ENCODE measurements at regions not wholly inside any gene's neighbourhood (a gene's known extent, or its start where the extent isn't known, plus 50 kb on each side); places are given as distances from the start of the nearest gene placed in this dataset.

- POLR2A ChIA-PET = no interaction called here
- intact Hi-C loops (cut with micrococcal nuclease) = no loop called here
Measured at GRCh38 chr12:125436686-125437085, 371.5 kb downstream of the AACS start.

GRCh38 chr12:125440399-125440798 lies 375.2 kb downstream of the AACS start:
- no peak overlapping the region for H3K4me3 Mint-ChIP-seq
- ATAC-seq (ENCODE audit: low read depth) (no peak), DNase-seq (no peak)
- H3K4me1 Mint-ChIP-seq = no peaks in the 10 kb centered on the region
- Histone ChIP-seq H3K27ac (ENCODE audit: low read length in 2 of 2) (no peak overlapping the region), H3K4me3 (ENCODE audit: control extremely low read depth in 1 of 5, extremely low read depth in 1 of 5, insufficient read depth in 1 of 5, low read depth in 2 of 5, low read length in 4 of 5) (no peak overlapping the region), H3K36me3 (replicated peaks in 1 of 2; ENCODE audit: control extremely low read depth in 1 of 2, control insufficient read depth in 1 of 2, extremely low read depth in 1 of 2, insufficient read depth in 2 of 2, low read length in 1 of 2) (no peaks in the 10 kb centered on the region), H3K4me2 (replicated peaks; ENCODE audit: low read depth, low read length, poor library complexity, severe bottlenecking) (no peak overlapping the region), H3K27me3 (replicated peaks in 1 of 4; ENCODE audit: control extremely low read depth in 1 of 4, control insufficient read depth in 3 of 4, insufficient read depth in 4 of 4, low read length in 3 of 4) (peaks cover 0 to 2% (median 0%) of the 10 kb centered on the region in 4 experiments), H2AFZ (ENCODE audit: insufficient read depth, low read depth, low read length, poor library complexity, severe bottlenecking) (no peak overlapping the region), H4K20me1 (ENCODE audit: control insufficient read depth, insufficient read depth, low read length, poor library complexity, severe bottlenecking) (no peaks in the 10 kb centered on the region), H3K4me1 (ENCODE audit: control insufficient read depth in 2 of 2, insufficient read depth in 2 of 2, low read length in 2 of 2) (no peaks in the 10 kb centered on the region), H3K9ac (ENCODE audit: low read length) (no peak overlapping the region), H3K79me2 (ENCODE audit: control insufficient read depth, insufficient read depth, low read length) (no peaks in the 10 kb centered on the region), H3K9me3 (ENCODE audit: control extremely low read depth in 1 of 3, control insufficient read depth in 2 of 3, insufficient read depth in 1 of 3, low read length in 2 of 3) (peaks cover 0 to 4% (median 0%) of the 10 kb centered on the region in 3 donors)
- no peak for TF ChIP-seq CTCF (IDR thresholded peaks at IDR 0.05)
- TF ChIP-seq EZH2 (IDR thresholded peaks at IDR 0.05; ENCODE audit: borderline replicate concordance, insufficient read depth, low read depth, low read length, poor library complexity, severe bottlenecking) = no peak
- ChIA-PET POLR2A (no interaction called here), CTCF (no interaction called here)
- WGBS (ENCODE audit: insufficient coverage) = no CpG with 5 or more reads among the region's 3 CpGs
- no peaks in the 10 kb centered on the region for H3K9me3 Mint-ChIP-seq (ENCODE audit: insufficient read depth)
- H3K27ac Mint-ChIP-seq = no peak overlapping the region
- intact Hi-C loops (cut with micrococcal nuclease) = no loop called here
- no peaks in the 10 kb centered on the region for H3K27me3 Mint-ChIP-seq

More at GRCh38 chr12:125436686-125437085, 371.5 kb downstream of the AACS start:
- Histone ChIP-seq H3K36me3 (replicated peaks in 1 of 2; ENCODE audit: control extremely low read depth in 1 of 2, control insufficient read depth in 1 of 2, extremely low read depth in 1 of 2, insufficient read depth in 2 of 2, low read length in 1 of 2) (no peaks in the 10 kb centered on the region), H3K4me1 (ENCODE audit: control insufficient read depth in 2 of 2, insufficient read depth in 2 of 2, low read length in 2 of 2) (no peaks in the 10 kb centered on the region), H3K27ac (ENCODE audit: low read length in 2 of 2) (no peak overlapping the region), H4K20me1 (ENCODE audit: control insufficient read depth, insufficient read depth, low read length, poor library complexity, severe bottlenecking) (no peaks in the 10 kb centered on the region), H3K4me2 (replicated peaks; ENCODE audit: low read depth, low read length, poor library complexity, severe bottlenecking) (no peak overlapping the region), H3K27me3 (replicated peaks in 1 of 4; ENCODE audit: control extremely low read depth in 1 of 4, control insufficient read depth in 3 of 4, insufficient read depth in 4 of 4, low read length in 3 of 4) (peaks cover 0 to 2% (median 0%) of the 10 kb centered on the region in 4 experiments), H3K4me3 (ENCODE audit: control extremely low read depth in 1 of 5, extremely low read depth in 1 of 5, insufficient read depth in 1 of 5, low read depth in 2 of 5, low read length in 4 of 5) (no peak overlapping the region), H3K9ac (ENCODE audit: low read length) (no peak overlapping the region), H3K9me3 (ENCODE audit: control extremely low read depth in 1 of 3, control insufficient read depth in 2 of 3, insufficient read depth in 1 of 3, low read length in 2 of 3) (peaks cover 0 to 9% (median 0%) of the 10 kb centered on the region in 3 donors), H2AFZ (ENCODE audit: insufficient read depth, low read depth, low read length, poor library complexity, severe bottlenecking) (no peak overlapping the region), H3K79me2 (ENCODE audit: control insufficient read depth, insufficient read depth, low read length) (no peaks in the 10 kb centered on the region)
- Mint-ChIP-seq H3K9me3 (ENCODE audit: insufficient read depth) (no peaks in the 10 kb centered on the region), H3K4me3 (no peak overlapping the region), H3K27me3 (peaks cover 6% of the 10 kb centered on the region), H3K27ac (no peak overlapping the region), H3K4me1 (peaks cover 3% of the 10 kb centered on the region)
- WGBS (ENCODE audit: insufficient coverage) = 100% methylated on average over 1 of the region's 2 CpGs
- no peak for TF ChIP-seq EZH2 (IDR thresholded peaks at IDR 0.05; ENCODE audit: borderline replicate concordance, insufficient read depth, low read depth, low read length, poor library complexity, severe bottlenecking)
- TF ChIP-seq CTCF (IDR thresholded peaks at IDR 0.05) = no peak
- CTCF ChIA-PET = no interaction called here
- DNase-seq (no peak), ATAC-seq (ENCODE audit: low read depth) (no peak)

Measured in B cell (primary cell).